Mesothelial cell of epicardium (in vitro differentiated cells): ENCODE measurements at regions not wholly inside any gene's neighbourhood (a gene's known extent, or its start where the extent isn't known, plus 50 kb on each side); places are given as distances from the start of the nearest gene placed in this dataset.

Experiments
- DNase-seq, 2 experiments: peaks; one replicate each; pipeline ENCODE4 v3.0.0; 2021; ENCODE audit warnings: low spot score in 2 of 2; ENCODE audit not compliant: unreplicated experiment in 2 of 2
- H3K27ac Mint-ChIP-seq: 2 replicates; pipeline ENCODE4 v1.8.0; 2021; ENCODE audit warnings: mixed read lengths
- H3K27me3 Mint-ChIP-seq: 2 replicates; pipeline ENCODE4 v1.8.0; 2021; ENCODE audit warnings: low read depth, mixed read lengths
- H3K36me3 Mint-ChIP-seq: 2 replicates; pipeline ENCODE4 v1.8.0; 2021; ENCODE audit warnings: mixed read lengths
- H3K4me1 Mint-ChIP-seq: 2 replicates; pipeline ENCODE4 v1.8.0; 2021; ENCODE audit warnings: mixed read lengths
- H3K4me3 Mint-ChIP-seq: 2 replicates; pipeline ENCODE4 v1.8.0; 2021; ENCODE audit warnings: mild to moderate bottlenecking, moderate library complexity, mixed read lengths
- H3K9me3 Mint-ChIP-seq: 2 replicates; pipeline ENCODE4 v1.8.0; 2021; ENCODE audit warnings: mixed read lengths
- CTCF ChIP-seq: fragments of 200-600 bp; sonication (generic); IDR thresholded peaks from one replicate; pipeline ENCODE4 v1.5.0; 2021; ENCODE audit warnings: antibody characterized with exemption; ENCODE audit not compliant: unreplicated experiment

GRCh38 chr6:133583907-133584427, 304.9 kb upstream of the TCF21 start:
- no peak for TF ChIP-seq CTCF

GRCh38 chr6:133584823-133585222, 304.1 kb upstream of the TCF21 start:
- no peak for DNase-seq

More at GRCh38 chr6:133583907-133584427, 304.9 kb upstream of the TCF21 start:
- Mint-ChIP-seq H3K36me3 (no peaks in the 10 kb centered on the region), H3K4me3 (no peak overlapping the region), H3K27me3 (no peaks in the 10 kb centered on the region), H3K27ac (no peak overlapping the region), H3K4me1 (peaks cover 7% of the 10 kb centered on the region), H3K9me3 (peaks cover 36% of the 10 kb centered on the region)
- DNase-seq: no peak

GRCh38 chr6:133585978-133586377, 302.9 kb upstream of the TCF21 start:
- Mint-ChIP-seq H3K36me3 (no peaks in the 10 kb centered on the region), H3K9me3 (peaks cover 21% of the 10 kb centered on the region), H3K27me3 (no peaks in the 10 kb centered on the region), H3K4me3 (no peak overlapping the region), H3K27ac (no peak overlapping the region), H3K4me1 (peaks cover 13% of the 10 kb centered on the region)
- no peak for TF ChIP-seq CTCF
- no peak for DNase-seq

More at GRCh38 chr6:133584823-133585222, 304.1 kb upstream of the TCF21 start:
- Mint-ChIP-seq H3K9me3 (peaks cover 27% of the 10 kb centered on the region), H3K36me3 (no peaks in the 10 kb centered on the region), H3K27ac (no peak overlapping the region), H3K27me3 (no peaks in the 10 kb centered on the region), H3K4me1 (peaks cover 7% of the 10 kb centered on the region), H3K4me3 (no peak overlapping the region)
- TF ChIP-seq CTCF: no peak

GRCh38 chr6:133587546-133588160, 301.3 kb upstream of the TCF21 start:
- Mint-ChIP-seq H3K4me3 (no peak overlapping the region), H3K27ac (no peak overlapping the region), H3K27me3 (no peaks in the 10 kb centered on the region), H3K4me1 (peaks cover 14% of the 10 kb centered on the region), H3K36me3 (no peaks in the 10 kb centered on the region), H3K9me3 (peaks cover 4% of the 10 kb centered on the region)
- no peak for TF ChIP-seq CTCF
- no peak for DNase-seq

- Mint-ChIP-seq H3K4me3 (no peak overlapping the region), H3K9me3 (no peaks in the 10 kb centered on the region), H3K27ac (no peak overlapping the region), H3K4me1 (peaks cover 14% of the 10 kb centered on the region), H3K27me3 (no peaks in the 10 kb centered on the region), H3K36me3 (no peaks in the 10 kb centered on the region)
- TF ChIP-seq CTCF: no peak
- DNase-seq: no peak
Observed at GRCh38 chr6:133590196-133590595, 298.7 kb upstream of the TCF21 start.
